A549 (cell line): ENCODE measurements at regions not wholly inside any gene's neighbourhood (a gene's known extent, or its start where the extent isn't known, plus 50 kb on each side); places are given as distances from the start of the nearest gene placed in this dataset.

Experiments
- EP300 ChIP-seq, 2 experiments: fragments of >200 bp; sonication (Bioruptor Twin); formaldehyde crosslinking; IDR thresholded peaks; 2 replicates in 1 of 2; 3 replicates in 1 of 2; pipeline ENCODE4 v1.6.1; 2016 to 2017
- HDAC2 ChIP-seq: fragments of 200-600 bp; sonication (generic); IDR thresholded peaks from 2 replicates; pipeline ENCODE4 v1.6.1; 2016
- KDM5A ChIP-seq: fragments of 200-600 bp; sonication (generic); IDR thresholded peaks from 2 replicates; pipeline ENCODE4 v1.6.1; 2016; ENCODE audit warnings: antibody characterized with exemption, mild to moderate bottlenecking
- MYC ChIP-seq: IDR thresholded peaks from 2 replicates; pipeline ENCODE4 v1.6.1; 2012; ENCODE audit warnings: mild to moderate bottlenecking, inconsistent platforms, low read length, improper control_type of control experiment, borderline replicate concordance
- PHF8 ChIP-seq: fragments of 200-600 bp; sonication (generic); IDR thresholded peaks from 2 replicates; pipeline ENCODE4 v1.6.1; 2016; ENCODE audit warnings: low read depth, mild to moderate bottlenecking, antibody characterized with exemption, moderate library complexity, borderline replicate concordance
- RFX5 ChIP-seq: fragments of 450-650 bp; IDR thresholded peaks from 2 replicates; pipeline ENCODE4 v1.7.1; 2014; ENCODE audit warnings: antibody characterized with exemption, mild to moderate bottlenecking, moderate library complexity
- RNF2 ChIP-seq: fragments of 200-600 bp; sonication (generic); IDR thresholded peaks from 2 replicates; pipeline ENCODE4 v1.6.1; 2016; ENCODE audit warnings: low read depth, mild to moderate bottlenecking, antibody characterized with exemption, moderate library complexity, borderline replicate concordance
- TF ChIP-seq, protein P1 (sequence below): fragments of >200 bp; sonication (Bioruptor Twin); formaldehyde crosslinking; IDR thresholded peaks from 3 replicates; pipeline ENCODE4 v1.5.1; 2016
- TF ChIP-seq, protein P2 (sequence below): fragments of 200-600 bp; sonication (generic); IDR thresholded peaks from 2 replicates; pipeline ENCODE4 v1.6.1; 2016; ENCODE audit warnings: antibody characterized with exemption, mild to moderate bottlenecking, moderate library complexity

DNA sequence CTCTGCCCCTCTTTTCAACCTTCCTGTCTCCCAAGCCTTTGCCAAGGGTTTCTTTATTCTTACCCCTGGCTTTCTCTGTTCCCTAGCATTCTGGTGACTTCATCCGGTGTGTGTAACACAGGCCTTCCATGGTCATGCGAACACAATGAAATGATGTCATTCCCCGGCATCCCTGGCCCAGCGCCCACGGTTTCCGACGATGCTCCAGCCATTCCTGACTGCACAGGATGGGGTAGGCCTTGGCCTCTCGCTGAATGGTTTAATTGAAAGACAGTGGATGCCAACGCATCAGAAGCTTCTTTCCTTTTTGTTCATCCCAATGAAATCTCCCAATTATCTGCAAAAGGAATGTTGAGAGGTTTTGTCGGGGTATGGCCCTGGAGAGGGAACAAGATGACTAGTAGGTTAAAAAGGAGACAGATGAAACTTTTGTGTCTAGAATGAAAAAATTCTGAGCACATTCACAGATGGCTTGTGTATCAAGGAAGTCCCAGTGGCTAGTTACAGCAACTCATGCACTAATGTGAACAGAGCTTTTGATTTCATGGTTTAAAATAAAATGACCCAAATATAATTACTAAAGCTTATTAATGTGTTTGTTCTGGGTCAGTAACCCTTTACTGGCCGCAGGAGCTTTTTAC lies 655.0 kb downstream of the QKI start:
- TF ChIP-seq HDAC2 (no peak), MYC (no peak), RNF2 (no peak), PHF8 (no peak), RFX5 (no peak), KDM5A (no peak), EP300 (IDR thresholded peaks at IDR 0.05) (no peak)
- TF ChIP-seq, protein P1, sequence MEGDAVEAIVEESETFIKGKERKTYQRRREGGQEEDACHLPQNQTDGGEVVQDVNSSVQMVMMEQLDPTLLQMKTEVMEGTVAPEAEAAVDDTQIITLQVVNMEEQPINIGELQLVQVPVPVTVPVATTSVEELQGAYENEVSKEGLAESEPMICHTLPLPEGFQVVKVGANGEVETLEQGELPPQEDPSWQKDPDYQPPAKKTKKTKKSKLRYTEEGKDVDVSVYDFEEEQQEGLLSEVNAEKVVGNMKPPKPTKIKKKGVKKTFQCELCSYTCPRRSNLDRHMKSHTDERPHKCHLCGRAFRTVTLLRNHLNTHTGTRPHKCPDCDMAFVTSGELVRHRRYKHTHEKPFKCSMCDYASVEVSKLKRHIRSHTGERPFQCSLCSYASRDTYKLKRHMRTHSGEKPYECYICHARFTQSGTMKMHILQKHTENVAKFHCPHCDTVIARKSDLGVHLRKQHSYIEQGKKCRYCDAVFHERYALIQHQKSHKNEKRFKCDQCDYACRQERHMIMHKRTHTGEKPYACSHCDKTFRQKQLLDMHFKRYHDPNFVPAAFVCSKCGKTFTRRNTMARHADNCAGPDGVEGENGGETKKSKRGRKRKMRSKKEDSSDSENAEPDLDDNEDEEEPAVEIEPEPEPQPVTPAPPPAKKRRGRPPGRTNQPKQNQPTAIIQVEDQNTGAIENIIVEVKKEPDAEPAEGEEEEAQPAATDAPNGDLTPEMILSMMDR: no peak
- TF ChIP-seq, protein P2, sequence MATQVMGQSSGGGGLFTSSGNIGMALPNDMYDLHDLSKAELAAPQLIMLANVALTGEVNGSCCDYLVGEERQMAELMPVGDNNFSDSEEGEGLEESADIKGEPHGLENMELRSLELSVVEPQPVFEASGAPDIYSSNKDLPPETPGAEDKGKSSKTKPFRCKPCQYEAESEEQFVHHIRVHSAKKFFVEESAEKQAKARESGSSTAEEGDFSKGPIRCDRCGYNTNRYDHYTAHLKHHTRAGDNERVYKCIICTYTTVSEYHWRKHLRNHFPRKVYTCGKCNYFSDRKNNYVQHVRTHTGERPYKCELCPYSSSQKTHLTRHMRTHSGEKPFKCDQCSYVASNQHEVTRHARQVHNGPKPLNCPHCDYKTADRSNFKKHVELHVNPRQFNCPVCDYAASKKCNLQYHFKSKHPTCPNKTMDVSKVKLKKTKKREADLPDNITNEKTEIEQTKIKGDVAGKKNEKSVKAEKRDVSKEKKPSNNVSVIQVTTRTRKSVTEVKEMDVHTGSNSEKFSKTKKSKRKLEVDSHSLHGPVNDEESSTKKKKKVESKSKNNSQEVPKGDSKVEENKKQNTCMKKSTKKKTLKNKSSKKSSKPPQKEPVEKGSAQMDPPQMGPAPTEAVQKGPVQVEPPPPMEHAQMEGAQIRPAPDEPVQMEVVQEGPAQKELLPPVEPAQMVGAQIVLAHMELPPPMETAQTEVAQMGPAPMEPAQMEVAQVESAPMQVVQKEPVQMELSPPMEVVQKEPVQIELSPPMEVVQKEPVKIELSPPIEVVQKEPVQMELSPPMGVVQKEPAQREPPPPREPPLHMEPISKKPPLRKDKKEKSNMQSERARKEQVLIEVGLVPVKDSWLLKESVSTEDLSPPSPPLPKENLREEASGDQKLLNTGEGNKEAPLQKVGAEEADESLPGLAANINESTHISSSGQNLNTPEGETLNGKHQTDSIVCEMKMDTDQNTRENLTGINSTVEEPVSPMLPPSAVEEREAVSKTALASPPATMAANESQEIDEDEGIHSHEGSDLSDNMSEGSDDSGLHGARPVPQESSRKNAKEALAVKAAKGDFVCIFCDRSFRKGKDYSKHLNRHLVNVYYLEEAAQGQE: no peak
